ENCODE measurements at regions not wholly inside any gene's neighbourhood (a gene's known extent, or its start where the extent isn't known, plus 50 kb on each side); places are given as distances from the start of the nearest gene placed in this dataset.

DNA sequence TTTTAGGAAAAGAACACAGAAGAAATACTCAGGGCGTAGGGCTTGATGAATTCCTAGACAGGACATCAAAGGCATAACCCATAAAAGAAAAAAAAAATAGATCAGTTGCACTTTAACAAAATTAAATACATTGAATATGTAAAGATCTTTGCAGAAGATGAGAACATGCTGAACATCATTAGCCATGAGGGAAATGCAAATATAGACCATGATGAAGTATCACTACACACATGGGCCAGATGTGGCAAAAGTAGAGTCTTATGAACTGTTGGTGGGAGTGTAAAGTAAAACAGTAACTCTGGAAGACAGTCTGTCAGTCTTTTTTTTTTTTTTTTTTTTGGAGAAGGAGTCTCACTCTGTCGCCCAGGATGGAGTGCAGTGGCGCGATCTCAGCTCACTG lies 246.7 kb upstream of the HSFY2 start:
- ATAC-seq (no peak), DNase-seq (ENCODE audit: low read depth, low spot score) (no peak)
- no TSS peak for BruUV-seq (replicated peaks)
- Histone ChIP-seq H3K4me3 (replicated peaks in 1 of 2; ENCODE audit: low read depth in 1 of 2, low read length in 2 of 2) (no peak overlapping the region), H3K9me2 (ENCODE audit: insufficient read depth) (no peaks in the 10 kb centered on the region), H3K27ac (ENCODE audit: low read depth, low read length) (no peak overlapping the region), H3K27me3 (ENCODE audit: insufficient read depth, low read length) (no peaks in the 10 kb centered on the region), H3K36me3 (ENCODE audit: control insufficient read depth in 1 of 2, insufficient read depth in 2 of 2, low read length in 2 of 2) (no peaks in the 10 kb centered on the region), H3K9ac (ENCODE audit: low read length) (no peak overlapping the region), H3K79me2 (ENCODE audit: insufficient read depth, low read length) (no peaks in the 10 kb centered on the region), H2AFZ (ENCODE audit: low read depth, low read length, poor library complexity, severe bottlenecking) (no peak overlapping the region), H3K9me3 (ENCODE audit: control insufficient read depth in 1 of 2, insufficient read depth in 1 of 2, low read depth in 1 of 2, low read length in 2 of 2) (no peaks in the 10 kb centered on the region), H3K4me2 (ENCODE audit: low read length) (no peak overlapping the region), H3K4me1 (ENCODE audit: control insufficient read depth in 1 of 2, insufficient read depth in 2 of 2, low read length in 2 of 2) (no peaks in the 10 kb centered on the region), H4K20me1 (ENCODE audit: insufficient read depth) (no peaks in the 10 kb centered on the region)
- ChIA-PET POLR2A (no interaction called here), CTCF (no interaction called here), RAD21 (ENCODE audit: low non-redundant PET in 1 of 2, low total read pairs in 2 of 2, uncharacterized antibody in 2 of 2, unreplicated experiment in 2 of 2) (no interaction called here)
- intact Hi-C loops (cut with micrococcal nuclease) = no loop called here
- TF ChIP-seq ZNF274 (IDR thresholded peaks at IDR 0.05; ENCODE audit: low read depth, low read length) (no peak), CBX3 (IDR thresholded peaks at IDR 0.05; ENCODE audit: low read depth) (no peak), FOSL1 (IDR thresholded peaks at IDR 0.05; ENCODE audit: low read depth) (no peak), EZH2 (IDR thresholded peaks at IDR 0.05) (no peak), RAD21 (IDR thresholded peaks at IDR 0.05; ENCODE audit: low read depth) (no peak), CEBPB (IDR thresholded peaks at IDR 0.05; ENCODE audit: low read depth) (no peak)
- TF ChIP-seq, protein P1, sequence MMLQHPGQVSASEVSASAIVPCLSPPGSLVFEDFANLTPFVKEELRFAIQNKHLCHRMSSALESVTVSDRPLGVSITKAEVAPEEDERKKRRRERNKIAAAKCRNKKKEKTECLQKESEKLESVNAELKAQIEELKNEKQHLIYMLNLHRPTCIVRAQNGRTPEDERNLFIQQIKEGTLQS (IDR thresholded peaks at IDR 0.05) = no peak

DNA sequence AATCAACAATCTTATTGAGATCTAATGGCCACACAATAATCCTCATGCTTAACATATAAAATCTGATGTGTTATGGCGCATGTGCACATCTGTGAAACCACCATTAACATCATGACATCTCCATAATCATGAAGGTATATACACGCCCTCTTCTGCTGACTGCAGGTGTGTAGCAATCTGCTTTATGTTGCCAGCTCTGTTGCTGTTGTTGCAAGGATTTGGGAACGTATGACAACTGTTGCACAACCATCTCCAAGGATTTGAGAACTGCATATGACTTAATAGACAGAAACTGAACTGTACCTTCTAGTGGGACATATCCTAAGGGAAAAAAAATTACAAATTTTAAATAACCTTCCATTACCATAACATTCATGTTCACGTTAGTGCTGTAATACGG lies 243.5 kb upstream of the HSFY2 start:
- no peaks in the 10 kb centered on the region for H3K4me1 ChIP-seq (ENCODE audit: control insufficient read depth in 1 of 2, insufficient read depth in 2 of 2, low read length in 2 of 2)
- no peaks in the 10 kb centered on the region for H3K9me3 ChIP-seq (ENCODE audit: control insufficient read depth in 1 of 2, insufficient read depth in 1 of 2, low read depth in 1 of 2, low read length in 2 of 2)
- no peaks in the 10 kb centered on the region for H3K27me3 ChIP-seq (ENCODE audit: insufficient read depth, low read length)
- ChIA-PET RAD21 (ENCODE audit: low non-redundant PET in 1 of 2, low total read pairs in 2 of 2, uncharacterized antibody in 2 of 2, unreplicated experiment in 2 of 2) (no interaction called here), CTCF (no interaction called here), POLR2A (no interaction called here)
- no peak overlapping the region for H3K4me2 ChIP-seq (ENCODE audit: low read length)
- intact Hi-C loops (cut with micrococcal nuclease) = no loop called here
- no peak overlapping the region for H2AFZ ChIP-seq (ENCODE audit: low read depth, low read length, poor library complexity, severe bottlenecking)
- H3K9me2 ChIP-seq (ENCODE audit: insufficient read depth) = no peaks in the 10 kb centered on the region
- TF ChIP-seq POLR2A (IDR thresholded peaks at IDR 0.05; ENCODE audit: borderline replicate concordance, extremely low read depth, insufficient read depth, insufficient read length) (no peak), ELF1 (IDR thresholded peaks at IDR 0.05; ENCODE audit: borderline replicate concordance, low read depth) (no peak), TCF7L2 (IDR thresholded peaks at IDR 0.05; ENCODE audit: borderline replicate concordance, extremely low read depth, insufficient read depth, insufficient read length) (no peak), CBX3 (IDR thresholded peaks at IDR 0.05; ENCODE audit: low read depth) (no peak), RAD21 (IDR thresholded peaks at IDR 0.05; ENCODE audit: low read depth) (no peak), ZNF274 (IDR thresholded peaks at IDR 0.05; ENCODE audit: low read depth, low read length) (no peak), FOSL1 (IDR thresholded peaks at IDR 0.05; ENCODE audit: low read depth) (no peak), CEBPB (IDR thresholded peaks at IDR 0.05; ENCODE audit: low read depth) (no peak), EZH2phosphoT487 (IDR thresholded peaks at IDR 0.05; ENCODE audit: borderline replicate concordance) (no peak)
- TF ChIP-seq, protein P1 (IDR thresholded peaks at IDR 0.05) = no peak
- TF ChIP-seq, protein P2, sequence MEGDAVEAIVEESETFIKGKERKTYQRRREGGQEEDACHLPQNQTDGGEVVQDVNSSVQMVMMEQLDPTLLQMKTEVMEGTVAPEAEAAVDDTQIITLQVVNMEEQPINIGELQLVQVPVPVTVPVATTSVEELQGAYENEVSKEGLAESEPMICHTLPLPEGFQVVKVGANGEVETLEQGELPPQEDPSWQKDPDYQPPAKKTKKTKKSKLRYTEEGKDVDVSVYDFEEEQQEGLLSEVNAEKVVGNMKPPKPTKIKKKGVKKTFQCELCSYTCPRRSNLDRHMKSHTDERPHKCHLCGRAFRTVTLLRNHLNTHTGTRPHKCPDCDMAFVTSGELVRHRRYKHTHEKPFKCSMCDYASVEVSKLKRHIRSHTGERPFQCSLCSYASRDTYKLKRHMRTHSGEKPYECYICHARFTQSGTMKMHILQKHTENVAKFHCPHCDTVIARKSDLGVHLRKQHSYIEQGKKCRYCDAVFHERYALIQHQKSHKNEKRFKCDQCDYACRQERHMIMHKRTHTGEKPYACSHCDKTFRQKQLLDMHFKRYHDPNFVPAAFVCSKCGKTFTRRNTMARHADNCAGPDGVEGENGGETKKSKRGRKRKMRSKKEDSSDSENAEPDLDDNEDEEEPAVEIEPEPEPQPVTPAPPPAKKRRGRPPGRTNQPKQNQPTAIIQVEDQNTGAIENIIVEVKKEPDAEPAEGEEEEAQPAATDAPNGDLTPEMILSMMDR (IDR thresholded peaks at IDR 0.05 in 2 of 3, conservative IDR thresholded peaks at IDR 0.05 in 1 of 3; ENCODE audit: borderline replicate concordance in 1 of 3, insufficient read depth in 1 of 3, low read depth in 2 of 3, low read length in 2 of 3) = no peak
- TF ChIP-seq, protein P3, sequence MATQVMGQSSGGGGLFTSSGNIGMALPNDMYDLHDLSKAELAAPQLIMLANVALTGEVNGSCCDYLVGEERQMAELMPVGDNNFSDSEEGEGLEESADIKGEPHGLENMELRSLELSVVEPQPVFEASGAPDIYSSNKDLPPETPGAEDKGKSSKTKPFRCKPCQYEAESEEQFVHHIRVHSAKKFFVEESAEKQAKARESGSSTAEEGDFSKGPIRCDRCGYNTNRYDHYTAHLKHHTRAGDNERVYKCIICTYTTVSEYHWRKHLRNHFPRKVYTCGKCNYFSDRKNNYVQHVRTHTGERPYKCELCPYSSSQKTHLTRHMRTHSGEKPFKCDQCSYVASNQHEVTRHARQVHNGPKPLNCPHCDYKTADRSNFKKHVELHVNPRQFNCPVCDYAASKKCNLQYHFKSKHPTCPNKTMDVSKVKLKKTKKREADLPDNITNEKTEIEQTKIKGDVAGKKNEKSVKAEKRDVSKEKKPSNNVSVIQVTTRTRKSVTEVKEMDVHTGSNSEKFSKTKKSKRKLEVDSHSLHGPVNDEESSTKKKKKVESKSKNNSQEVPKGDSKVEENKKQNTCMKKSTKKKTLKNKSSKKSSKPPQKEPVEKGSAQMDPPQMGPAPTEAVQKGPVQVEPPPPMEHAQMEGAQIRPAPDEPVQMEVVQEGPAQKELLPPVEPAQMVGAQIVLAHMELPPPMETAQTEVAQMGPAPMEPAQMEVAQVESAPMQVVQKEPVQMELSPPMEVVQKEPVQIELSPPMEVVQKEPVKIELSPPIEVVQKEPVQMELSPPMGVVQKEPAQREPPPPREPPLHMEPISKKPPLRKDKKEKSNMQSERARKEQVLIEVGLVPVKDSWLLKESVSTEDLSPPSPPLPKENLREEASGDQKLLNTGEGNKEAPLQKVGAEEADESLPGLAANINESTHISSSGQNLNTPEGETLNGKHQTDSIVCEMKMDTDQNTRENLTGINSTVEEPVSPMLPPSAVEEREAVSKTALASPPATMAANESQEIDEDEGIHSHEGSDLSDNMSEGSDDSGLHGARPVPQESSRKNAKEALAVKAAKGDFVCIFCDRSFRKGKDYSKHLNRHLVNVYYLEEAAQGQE (IDR thresholded peaks at IDR 0.05; ENCODE audit: low read depth) = no peak
- TF ChIP-seq, protein P4, sequence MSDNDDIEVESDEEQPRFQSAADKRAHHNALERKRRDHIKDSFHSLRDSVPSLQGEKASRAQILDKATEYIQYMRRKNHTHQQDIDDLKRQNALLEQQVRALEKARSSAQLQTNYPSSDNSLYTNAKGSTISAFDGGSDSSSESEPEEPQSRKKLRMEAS (IDR thresholded peaks at IDR 0.05) = no peak
- ATAC-seq (no peak), DNase-seq (ENCODE audit: low read depth, low spot score) (no peak)
- H3K9ac ChIP-seq (ENCODE audit: low read length) = no peak overlapping the region
- H3K79me2 ChIP-seq (ENCODE audit: insufficient read depth, low read length) = no peaks in the 10 kb centered on the region
- no peak overlapping the region for H3K4me3 ChIP-seq (replicated peaks in 1 of 2; ENCODE audit: low read depth in 1 of 2, low read length in 2 of 2)
- no TSS peak for BruUV-seq (replicated peaks)
- no peaks in the 10 kb centered on the region for H3K36me3 ChIP-seq (ENCODE audit: control insufficient read depth in 1 of 2, insufficient read depth in 2 of 2, low read length in 2 of 2)
- H3K27ac ChIP-seq (ENCODE audit: low read depth, low read length) = no peak overlapping the region
- no peaks in the 10 kb centered on the region for H4K20me1 ChIP-seq (ENCODE audit: insufficient read depth)
